Large intestine (tissue), 3 donors: ENCODE measurements at regions not wholly inside any gene's neighbourhood (a gene's known extent, or its start where the extent isn't known, plus 50 kb on each side); places are given as distances from the start of the nearest gene placed in this dataset.
"Not testable (repeated sequence)": the region's sequence is repeated elsewhere in the genome, so short reads cannot be mapped to it uniquely, and the experiment has no call there.

Experiments
- DNase-seq, 2 donors: peaks; one replicate each; pipeline versions ENCODE4 v3.0.0 to v3.0.0-alpha.2; 2013
- H3K27ac ChIP-seq: one replicate; pipeline ENCODE4 v1.5.1; 2013; ENCODE audit warnings: low read length
- H3K27me3 ChIP-seq: 2 replicates; pipeline ENCODE4 v1.6.1; 2013; ENCODE audit warnings: low read length; ENCODE audit not compliant: control insufficient read depth, insufficient read depth
- H3K36me3 ChIP-seq: 2 replicates; pipeline ENCODE4 v1.6.1; 2013; ENCODE audit warnings: low read length; ENCODE audit not compliant: control insufficient read depth, insufficient read depth
- H3K4me1 ChIP-seq: one replicate; pipeline ENCODE4 v1.6.1; 2013; ENCODE audit warnings: low read length; ENCODE audit not compliant: control insufficient read depth, insufficient read depth
- H3K4me3 ChIP-seq: one replicate; pipeline ENCODE4 v1.5.1; 2013; ENCODE audit warnings: low read length
- H3K9me3 ChIP-seq: one replicate; pipeline ENCODE4 v1.6.1; 2013; ENCODE audit warnings: mild to moderate bottlenecking, low read depth, low read length, moderate library complexity; ENCODE audit not compliant: control insufficient read depth
- WGBS: methylation state at CpG from one replicate; pipeline ENCODE4 v1.1.5; 2013; ENCODE audit warnings: low lambda C conversion rate; ENCODE audit not compliant: insufficient coverage; 5-methylcytosine and 5-hydroxymethylcytosine counted together

- no peaks in the 10 kb centered on the region for H3K27me3 ChIP-seq
- H3K9me3 ChIP-seq, result peaks cover 8% of the 10 kb centered on the region
- H3K4me3 ChIP-seq, result no peak overlapping the region
- H3K4me1 ChIP-seq, result no peaks in the 10 kb centered on the region
- DNase-seq, result no peak
- H3K36me3 ChIP-seq, result no peaks in the 10 kb centered on the region
- no CpG with 5 or more reads among the region's 5 CpGs for whole genome bisulfite sequencing
- H3K27ac ChIP-seq, result no peak overlapping the region
Observed at GRCh38 chr18:14970027-14970426, 222.1 kb downstream of the ANKRD30B start.

GRCh38 chr18:14971461-14972185 lies 223.7 kb downstream of the ANKRD30B start:
- no peak for DNase-seq
- Histone ChIP-seq H3K9me3 (peaks cover 9% of the 10 kb centered on the region), H3K36me3 (no peaks in the 10 kb centered on the region), H3K27ac (no peak overlapping the region), H3K27me3 (no peaks in the 10 kb centered on the region), H3K4me1 (no peaks in the 10 kb centered on the region), H3K4me3 (no peak overlapping the region)
- 80% methylated on average over 1 of the region's 5 CpGs for WGBS

GRCh38 chr18:14973421-14973820 lies 225.4 kb downstream of the ANKRD30B start:
- H3K4me3 ChIP-seq, result not testable (repeated sequence)

GRCh38 chr18:14974088-14974487 lies 226.1 kb downstream of the ANKRD30B start:
- Histone ChIP-seq H3K27ac (no peak overlapping the region), H3K9me3 (peaks cover 5% of the 10 kb centered on the region), H3K27me3 (no peaks in the 10 kb centered on the region), H3K4me1 (no peaks in the 10 kb centered on the region), H3K36me3 (no peaks in the 10 kb centered on the region), H3K4me3 (no peak overlapping the region)
- WGBS, result no CpG with 5 or more reads among the region's 6 CpGs
- DNase-seq, result no peak

More at GRCh38 chr18:14973421-14973820, 225.4 kb downstream of the ANKRD30B start:
- H3K27me3 ChIP-seq, H3K9me3 ChIP-seq, H3K36me3 ChIP-seq, H3K4me1 ChIP-seq, DNase-seq, H3K27ac ChIP-seq: not testable (repeated sequence)
- WGBS, result no CpG with 5 or more reads among the region's 4 CpGs

- Histone ChIP-seq H3K27ac (no peak overlapping the region), H3K9me3 (peaks cover 5% of the 10 kb centered on the region), H3K27me3 (no peaks in the 10 kb centered on the region), H3K4me3 (no peak overlapping the region), H3K36me3 (no peaks in the 10 kb centered on the region), H3K4me1 (no peaks in the 10 kb centered on the region)
- DNase-seq, result no peak
- no CpG with 5 or more reads among the region's 3 CpGs for WGBS
Observed at GRCh38 chr18:14974576-14974975, 226.6 kb downstream of the ANKRD30B start.

GRCh38 chr18:14975431-14975830 lies 227.5 kb downstream of the ANKRD30B start:
- 40% methylated on average over 1 of the region's 9 CpGs for WGBS
- no peaks in the 10 kb centered on the region for H3K4me1 ChIP-seq
- peaks cover 5% of the 10 kb centered on the region for H3K9me3 ChIP-seq
- H3K36me3 ChIP-seq, result no peaks in the 10 kb centered on the region
- no peak for DNase-seq
- H3K4me3 ChIP-seq, result no peak overlapping the region
- no peak overlapping the region for H3K27ac ChIP-seq
- no peaks in the 10 kb centered on the region for H3K27me3 ChIP-seq

- no peak overlapping the region for H3K4me3 ChIP-seq
- DNase-seq, result no peak
- H3K4me1 ChIP-seq, result no peaks in the 10 kb centered on the region
- no peaks in the 10 kb centered on the region for H3K36me3 ChIP-seq
- H3K27ac ChIP-seq, result no peak overlapping the region
- H3K27me3 ChIP-seq, result no peaks in the 10 kb centered on the region
- peaks cover 5% of the 10 kb centered on the region for H3K9me3 ChIP-seq
- no CpG with 5 or more reads among the region's 10 CpGs for WGBS
Observed at GRCh38 chr18:14976736-14977430, 228.9 kb downstream of the ANKRD30B start.

- Histone ChIP-seq H3K4me3 (no peak overlapping the region), H3K36me3 (no peaks in the 10 kb centered on the region)
- WGBS, result no CpG with 5 or more reads among the region's 3 CpGs
Observed at GRCh38 chr18:14978191-14978590, 230.2 kb downstream of the ANKRD30B start.

GRCh38 chr18:14978962-14979535 lies 231.1 kb downstream of the ANKRD30B start:
- no peak overlapping the region for H3K4me3 ChIP-seq
- DNase-seq, result peak; percentile 34 to 42
- no peaks in the 10 kb centered on the region for H3K36me3 ChIP-seq
- peaks cover 5% of the 10 kb centered on the region for H3K9me3 ChIP-seq
- WGBS, result no CpG with 5 or more reads among the region's 8 CpGs
- H3K27ac ChIP-seq, result no peak overlapping the region
- no peaks in the 10 kb centered on the region for H3K4me1 ChIP-seq
- H3K27me3 ChIP-seq, result no peaks in the 10 kb centered on the region

More at GRCh38 chr18:14978191-14978590, 230.2 kb downstream of the ANKRD30B start:
- H3K4me1 ChIP-seq, result no peaks in the 10 kb centered on the region
- no peak overlapping the region for H3K27ac ChIP-seq
- no peaks in the 10 kb centered on the region for H3K27me3 ChIP-seq
- H3K9me3 ChIP-seq, result peaks cover 5% of the 10 kb centered on the region
- DNase-seq, result no peak

- DNase-seq, result no peak
- peaks cover 5% of the 10 kb centered on the region for H3K9me3 ChIP-seq
- no peak overlapping the region for H3K27ac ChIP-seq
- H3K36me3 ChIP-seq, result no peaks in the 10 kb centered on the region
- no peak overlapping the region for H3K4me3 ChIP-seq
- WGBS, result no CpG with 5 or more reads among the region's 3 CpGs
- no peaks in the 10 kb centered on the region for H3K27me3 ChIP-seq
- no peaks in the 10 kb centered on the region for H3K4me1 ChIP-seq
Observed at GRCh38 chr18:14979875-14980274, 231.9 kb downstream of the ANKRD30B start.
